ENCODE measurements at regions not wholly inside any gene's neighbourhood (a gene's known extent, or its start where the extent isn't known, plus 50 kb on each side); places are given as distances from the start of the nearest gene placed in this dataset.

DNA sequence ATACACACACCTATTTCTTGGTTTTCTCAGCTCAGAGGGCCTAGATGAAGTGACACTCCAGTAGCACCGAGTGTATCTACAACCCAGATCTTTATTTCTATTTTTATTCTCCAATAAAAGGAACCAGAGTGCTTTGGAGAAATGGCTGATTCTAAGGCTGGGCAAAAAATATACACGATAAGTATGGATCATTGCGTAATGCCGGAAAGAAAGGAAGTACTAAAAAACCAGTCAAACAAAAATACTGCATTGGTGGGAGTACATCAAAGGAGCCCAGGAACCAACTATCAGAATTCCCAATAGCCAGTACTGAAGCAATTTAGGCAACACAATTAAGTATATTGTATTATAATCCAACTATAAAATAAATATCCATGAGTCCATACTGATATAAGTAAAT, 400.9 kb upstream of the CCDC196 start:
- H3K36me3 ChIP-seq (ENCODE audit: control insufficient read depth, insufficient read depth, low read length), result no peaks in the 10 kb centered on the region
- no peak overlapping the region for H2AFZ ChIP-seq (ENCODE audit: low read length)
- no peak overlapping the region for H3K4me2 ChIP-seq (ENCODE audit: extremely low read depth, insufficient read depth, low read length)
- H3K9ac ChIP-seq (ENCODE audit: insufficient read depth, low read length), result no peak overlapping the region
- DNase-seq (ENCODE audit: low read depth in 2 of 2), result no peak
- no peak overlapping the region for H3K27ac ChIP-seq (ENCODE audit: insufficient read depth, low read length)
- H4K20me1 ChIP-seq (ENCODE audit: control insufficient read depth, extremely low read depth, insufficient read depth, low read length), result no peaks in the 10 kb centered on the region
- no peaks in the 10 kb centered on the region for H3K27me3 ChIP-seq (ENCODE audit: control insufficient read depth, insufficient read depth, low read length)
- no peaks in the 10 kb centered on the region for H3K79me2 ChIP-seq (ENCODE audit: control insufficient read depth, insufficient read depth, low read length)
- no peaks in the 10 kb centered on the region for H3K4me1 ChIP-seq (ENCODE audit: control insufficient read depth, extremely low read depth, insufficient read depth, low read length)
- H3K4me3 ChIP-seq (replicated peaks in 1 of 4; ENCODE audit: control extremely low read depth in 1 of 4, insufficient read depth in 1 of 4, low read depth in 3 of 4, low read length in 4 of 4), result no peak overlapping the region
- no peaks in the 10 kb centered on the region for H3K9me3 ChIP-seq (ENCODE audit: control insufficient read depth, insufficient read depth, low read depth, low read length)
- TF ChIP-seq, protein P1, sequence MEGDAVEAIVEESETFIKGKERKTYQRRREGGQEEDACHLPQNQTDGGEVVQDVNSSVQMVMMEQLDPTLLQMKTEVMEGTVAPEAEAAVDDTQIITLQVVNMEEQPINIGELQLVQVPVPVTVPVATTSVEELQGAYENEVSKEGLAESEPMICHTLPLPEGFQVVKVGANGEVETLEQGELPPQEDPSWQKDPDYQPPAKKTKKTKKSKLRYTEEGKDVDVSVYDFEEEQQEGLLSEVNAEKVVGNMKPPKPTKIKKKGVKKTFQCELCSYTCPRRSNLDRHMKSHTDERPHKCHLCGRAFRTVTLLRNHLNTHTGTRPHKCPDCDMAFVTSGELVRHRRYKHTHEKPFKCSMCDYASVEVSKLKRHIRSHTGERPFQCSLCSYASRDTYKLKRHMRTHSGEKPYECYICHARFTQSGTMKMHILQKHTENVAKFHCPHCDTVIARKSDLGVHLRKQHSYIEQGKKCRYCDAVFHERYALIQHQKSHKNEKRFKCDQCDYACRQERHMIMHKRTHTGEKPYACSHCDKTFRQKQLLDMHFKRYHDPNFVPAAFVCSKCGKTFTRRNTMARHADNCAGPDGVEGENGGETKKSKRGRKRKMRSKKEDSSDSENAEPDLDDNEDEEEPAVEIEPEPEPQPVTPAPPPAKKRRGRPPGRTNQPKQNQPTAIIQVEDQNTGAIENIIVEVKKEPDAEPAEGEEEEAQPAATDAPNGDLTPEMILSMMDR (conservative IDR thresholded peaks at IDR 0.05 in 1 of 2, IDR thresholded peaks at IDR 0.05 in 1 of 2; ENCODE audit: low read depth in 1 of 2, low read length in 2 of 2), result no peak
- TF ChIP-seq EZH2 (IDR thresholded peaks at IDR 0.05; ENCODE audit: low read length, missing control alignments), result no peak

DNA sequence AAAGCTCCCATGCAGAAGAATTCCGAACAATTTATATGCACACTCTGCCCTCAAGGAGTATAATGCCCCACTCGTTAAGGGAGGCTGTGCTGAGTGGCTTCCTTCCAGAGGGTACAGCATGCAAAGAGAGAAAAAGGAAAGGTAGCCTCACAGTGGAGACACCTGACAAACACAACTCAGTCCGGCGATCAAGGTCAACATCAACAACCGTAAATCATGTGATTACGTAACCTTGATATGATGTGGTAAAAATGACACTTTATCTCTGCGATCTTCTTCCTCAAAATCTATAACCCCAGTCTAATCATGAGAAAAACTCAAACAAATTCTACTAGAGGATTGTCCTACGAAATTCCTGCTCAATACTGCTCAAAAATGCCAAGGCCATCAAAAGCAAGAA, 400.5 kb upstream of the CCDC196 start:
- no peak overlapping the region for H3K27ac ChIP-seq (ENCODE audit: insufficient read depth, low read length)
- H3K36me3 ChIP-seq (ENCODE audit: control insufficient read depth, insufficient read depth, low read length), result no peaks in the 10 kb centered on the region
- no peak overlapping the region for H3K4me3 ChIP-seq (replicated peaks in 1 of 4; ENCODE audit: control extremely low read depth in 1 of 4, insufficient read depth in 1 of 4, low read depth in 3 of 4, low read length in 4 of 4)
- H2AFZ ChIP-seq (ENCODE audit: low read length), result no peak overlapping the region
- no peak overlapping the region for H3K4me2 ChIP-seq (ENCODE audit: extremely low read depth, insufficient read depth, low read length)
- DNase-seq (ENCODE audit: low read depth in 2 of 2), result no peak
- no peak overlapping the region for H3K9ac ChIP-seq (ENCODE audit: insufficient read depth, low read length)
- no peaks in the 10 kb centered on the region for H4K20me1 ChIP-seq (ENCODE audit: control insufficient read depth, extremely low read depth, insufficient read depth, low read length)
- H3K79me2 ChIP-seq (ENCODE audit: control insufficient read depth, insufficient read depth, low read length), result no peaks in the 10 kb centered on the region
- TF ChIP-seq, protein P1 (conservative IDR thresholded peaks at IDR 0.05 in 1 of 2, IDR thresholded peaks at IDR 0.05 in 1 of 2; ENCODE audit: low read depth in 1 of 2, low read length in 2 of 2), result no peak
- TF ChIP-seq EZH2 (IDR thresholded peaks at IDR 0.05; ENCODE audit: low read length, missing control alignments), result no peak
- no peaks in the 10 kb centered on the region for H3K4me1 ChIP-seq (ENCODE audit: control insufficient read depth, extremely low read depth, insufficient read depth, low read length)
- no peaks in the 10 kb centered on the region for H3K27me3 ChIP-seq (ENCODE audit: control insufficient read depth, insufficient read depth, low read length)
- no peaks in the 10 kb centered on the region for H3K9me3 ChIP-seq (ENCODE audit: control insufficient read depth, insufficient read depth, low read depth, low read length)

DNA sequence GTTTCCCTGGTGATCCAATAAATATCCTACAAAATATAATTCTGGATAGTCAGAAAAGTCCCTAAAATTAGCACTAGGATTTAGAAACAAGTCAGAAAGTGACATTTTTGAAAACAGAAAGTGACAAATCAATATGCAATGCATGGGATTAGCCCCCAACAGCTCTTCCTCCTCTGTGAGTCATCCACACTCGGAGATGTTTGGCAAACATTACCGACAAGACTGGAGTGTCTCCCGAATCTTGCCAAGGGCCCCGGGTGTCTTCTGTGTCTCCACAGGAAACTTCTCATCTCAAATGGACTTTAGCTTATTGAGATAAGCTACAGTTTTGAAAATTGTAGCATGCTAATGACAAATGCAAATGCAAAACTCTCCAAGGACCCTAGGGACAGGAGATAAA, 398.9 kb upstream of the CCDC196 start:
- no peak overlapping the region for H3K4me2 ChIP-seq (ENCODE audit: extremely low read depth, insufficient read depth, low read length)
- TF ChIP-seq, protein P1 (conservative IDR thresholded peaks at IDR 0.05 in 1 of 2, IDR thresholded peaks at IDR 0.05 in 1 of 2; ENCODE audit: low read depth in 1 of 2, low read length in 2 of 2), result no peak
- TF ChIP-seq EZH2 (IDR thresholded peaks at IDR 0.05; ENCODE audit: low read length, missing control alignments), result no peak
- H3K79me2 ChIP-seq (ENCODE audit: control insufficient read depth, insufficient read depth, low read length), result no peaks in the 10 kb centered on the region
- H3K9me3 ChIP-seq (ENCODE audit: control insufficient read depth, insufficient read depth, low read depth, low read length), result no peaks in the 10 kb centered on the region
- H4K20me1 ChIP-seq (ENCODE audit: control insufficient read depth, extremely low read depth, insufficient read depth, low read length), result no peaks in the 10 kb centered on the region
- DNase-seq (ENCODE audit: low read depth in 2 of 2), result peak in 1 of 2 donors; percentile 34
- no peak overlapping the region for H2AFZ ChIP-seq (ENCODE audit: low read length)
- no peaks in the 10 kb centered on the region for H3K36me3 ChIP-seq (ENCODE audit: control insufficient read depth, insufficient read depth, low read length)
- no peaks in the 10 kb centered on the region for H3K27me3 ChIP-seq (ENCODE audit: control insufficient read depth, insufficient read depth, low read length)
- H3K9ac ChIP-seq (ENCODE audit: insufficient read depth, low read length), result no peak overlapping the region
- H3K4me3 ChIP-seq (replicated peaks in 1 of 4; ENCODE audit: control extremely low read depth in 1 of 4, insufficient read depth in 1 of 4, low read depth in 3 of 4, low read length in 4 of 4), result no peak overlapping the region
- H3K27ac ChIP-seq (ENCODE audit: insufficient read depth, low read length), result no peak overlapping the region
- H3K4me1 ChIP-seq (ENCODE audit: control insufficient read depth, extremely low read depth, insufficient read depth, low read length), result no peaks in the 10 kb centered on the region

All from fibroblast of lung (primary cell).